ENCODE measurements at regions not wholly inside any gene's neighbourhood (a gene's known extent, or its start where the extent isn't known, plus 50 kb on each side); places are given as distances from the start of the nearest gene placed in this dataset.

GRCh38 chr2:151025816-151026215 is 235.8 kb downstream of the RBM43 start:
- H3K9ac ChIP-seq (ENCODE audit: low read length) = no peak overlapping the region
- no peaks in the 10 kb centered on the region for H4K20me1 ChIP-seq (ENCODE audit: insufficient read depth, low read length)

GRCh38 chr2:151024696-151025251 is 236.9 kb downstream of the RBM43 start:
- Histone ChIP-seq H3K36me3 (replicated peaks; ENCODE audit: low read depth, low read length) (no peaks in the 10 kb centered on the region), H3K27me3 (ENCODE audit: low read depth, low read length) (no peaks in the 10 kb centered on the region), H3K4me2 (ENCODE audit: low read length) (no peak overlapping the region), H3K9me3 (ENCODE audit: insufficient read depth, low read length) (no peaks in the 10 kb centered on the region), H2AFZ (ENCODE audit: low read depth, low read length) (0 out of 2 replicates have a peak overlapping the region, but pooled peaks have one; percentile 28), H3K9ac (ENCODE audit: low read length) (no peak overlapping the region), H4K20me1 (ENCODE audit: insufficient read depth, low read length) (no peaks in the 10 kb centered on the region), H3K27ac (ENCODE audit: low read length) (no peak overlapping the region), H3K4me3 (ENCODE audit: low read length) (no peak overlapping the region), H3K79me2 (ENCODE audit: low read length) (no peaks in the 10 kb centered on the region), H3K4me1 (ENCODE audit: low read length) (peaks cover 8% of the 10 kb centered on the region)
- TF ChIP-seq CTCF (IDR thresholded peaks at IDR 0.05; ENCODE audit: low read depth, low read length) (no peak), EZH2phosphoT487 (IDR thresholded peaks at IDR 0.05; ENCODE audit: low read depth) (no peak)

More at GRCh38 chr2:151025816-151026215, 235.8 kb downstream of the RBM43 start:
- Histone ChIP-seq H3K4me1 (ENCODE audit: low read length) (peaks cover under 1% of the 10 kb centered on the region; the same call in 1 of the 2 replicates), H3K4me3 (ENCODE audit: low read length) (no peak overlapping the region), H3K4me2 (ENCODE audit: low read length) (no peak overlapping the region), H3K27me3 (ENCODE audit: low read depth, low read length) (no peaks in the 10 kb centered on the region), H3K36me3 (replicated peaks; ENCODE audit: low read depth, low read length) (no peaks in the 10 kb centered on the region), H3K79me2 (ENCODE audit: low read length) (no peaks in the 10 kb centered on the region), H3K9me3 (ENCODE audit: insufficient read depth, low read length) (no peaks in the 10 kb centered on the region), H2AFZ (ENCODE audit: low read depth, low read length) (no peak overlapping the region), H3K27ac (ENCODE audit: low read length) (no peak overlapping the region)
- no peak for TF ChIP-seq EZH2phosphoT487 (IDR thresholded peaks at IDR 0.05; ENCODE audit: low read depth)
- no peak for TF ChIP-seq CTCF (IDR thresholded peaks at IDR 0.05; ENCODE audit: low read depth, low read length)

DNA sequence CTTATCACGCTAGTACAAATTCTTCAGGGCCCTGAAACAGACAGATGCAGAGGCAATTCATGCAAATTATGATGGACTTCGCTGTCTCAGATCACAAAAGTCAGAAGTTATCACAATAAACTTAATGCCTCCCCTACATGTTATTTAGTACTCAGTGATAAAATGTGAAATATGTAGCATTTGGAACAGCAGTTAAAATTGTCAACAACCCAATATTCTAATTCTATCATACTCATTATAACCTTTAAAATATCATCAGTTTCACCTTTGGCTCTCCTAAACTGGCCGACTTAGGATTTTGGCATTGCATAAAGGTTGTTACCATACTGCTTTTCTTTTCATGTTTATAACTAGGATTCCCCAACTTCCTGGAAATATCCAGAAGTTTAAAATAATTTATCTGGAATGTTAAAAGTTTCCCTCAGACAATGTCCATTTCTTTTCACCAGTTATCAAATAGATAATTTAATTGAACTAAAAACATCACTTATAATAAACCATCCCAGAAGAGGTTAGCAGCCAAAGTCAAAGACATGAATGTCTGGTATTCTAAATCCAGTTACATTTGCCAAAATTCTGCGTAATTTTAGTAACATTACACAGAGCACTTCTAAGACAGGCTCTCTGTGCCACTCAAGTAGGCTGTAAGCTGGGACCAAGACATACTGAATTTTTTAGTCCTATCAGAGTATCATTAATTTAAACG is 239.8 kb downstream of the RBM43 start:
- Histone ChIP-seq H3K4me3 (ENCODE audit: low read length) (no peak overlapping the region), H2AFZ (ENCODE audit: low read depth, low read length) (no peak overlapping the region), H3K27ac (ENCODE audit: low read length) (no peak overlapping the region), H3K27me3 (ENCODE audit: low read depth, low read length) (no peaks in the 10 kb centered on the region), H3K4me2 (ENCODE audit: low read length) (no peak overlapping the region), H3K4me1 (ENCODE audit: low read length) (peaks cover 8% of the 10 kb centered on the region), H3K79me2 (ENCODE audit: low read length) (no peaks in the 10 kb centered on the region), H3K36me3 (replicated peaks; ENCODE audit: low read depth, low read length) (no peaks in the 10 kb centered on the region), H4K20me1 (ENCODE audit: insufficient read depth, low read length) (no peaks in the 10 kb centered on the region), H3K9me3 (ENCODE audit: insufficient read depth, low read length) (no peaks in the 10 kb centered on the region; the same call in 1 of the 2 replicates), H3K9ac (ENCODE audit: low read length) (no peak overlapping the region)
- TF ChIP-seq CTCF (IDR thresholded peaks at IDR 0.05; ENCODE audit: low read depth, low read length) (no peak), EZH2phosphoT487 (IDR thresholded peaks at IDR 0.05; ENCODE audit: low read depth) (no peak)

GRCh38 chr2:151020411-151020810 is 241.3 kb downstream of the RBM43 start:
- Histone ChIP-seq H3K4me2 (ENCODE audit: low read length) (no peak overlapping the region), H3K4me3 (ENCODE audit: low read length) (no peak overlapping the region), H3K27me3 (ENCODE audit: low read depth, low read length) (no peaks in the 10 kb centered on the region), H3K9ac (ENCODE audit: low read length) (no peak overlapping the region), H3K27ac (ENCODE audit: low read length) (no peak overlapping the region), H2AFZ (ENCODE audit: low read depth, low read length) (no peak overlapping the region), H4K20me1 (ENCODE audit: insufficient read depth, low read length) (no peaks in the 10 kb centered on the region), H3K36me3 (replicated peaks; ENCODE audit: low read depth, low read length) (no peaks in the 10 kb centered on the region), H3K9me3 (ENCODE audit: insufficient read depth, low read length) (no peaks in the 10 kb centered on the region; the same call in 1 of the 2 replicates), H3K4me1 (ENCODE audit: low read length) (peaks cover 8% of the 10 kb centered on the region), H3K79me2 (ENCODE audit: low read length) (no peaks in the 10 kb centered on the region)
- TF ChIP-seq EZH2phosphoT487 (IDR thresholded peaks at IDR 0.05; ENCODE audit: low read depth) = no peak
- no peak for TF ChIP-seq CTCF (IDR thresholded peaks at IDR 0.05; ENCODE audit: low read depth, low read length)

Data from OCI-LY3 (cell line).